ENCODE measurements at regions not wholly inside any gene's neighbourhood (a gene's known extent, or its start where the extent isn't known, plus 50 kb on each side); places are given as distances from the start of the nearest gene placed in this dataset.

GRCh38 chr5:56692359-56693219, 122.8 kb upstream of the MAP3K1 start:
- H3K36me3 Mint-ChIP-seq (ENCODE audit: insufficient read depth, unreplicated experiment): no peaks in the 10 kb centered on the region
- TF ChIP-seq, protein P1, sequence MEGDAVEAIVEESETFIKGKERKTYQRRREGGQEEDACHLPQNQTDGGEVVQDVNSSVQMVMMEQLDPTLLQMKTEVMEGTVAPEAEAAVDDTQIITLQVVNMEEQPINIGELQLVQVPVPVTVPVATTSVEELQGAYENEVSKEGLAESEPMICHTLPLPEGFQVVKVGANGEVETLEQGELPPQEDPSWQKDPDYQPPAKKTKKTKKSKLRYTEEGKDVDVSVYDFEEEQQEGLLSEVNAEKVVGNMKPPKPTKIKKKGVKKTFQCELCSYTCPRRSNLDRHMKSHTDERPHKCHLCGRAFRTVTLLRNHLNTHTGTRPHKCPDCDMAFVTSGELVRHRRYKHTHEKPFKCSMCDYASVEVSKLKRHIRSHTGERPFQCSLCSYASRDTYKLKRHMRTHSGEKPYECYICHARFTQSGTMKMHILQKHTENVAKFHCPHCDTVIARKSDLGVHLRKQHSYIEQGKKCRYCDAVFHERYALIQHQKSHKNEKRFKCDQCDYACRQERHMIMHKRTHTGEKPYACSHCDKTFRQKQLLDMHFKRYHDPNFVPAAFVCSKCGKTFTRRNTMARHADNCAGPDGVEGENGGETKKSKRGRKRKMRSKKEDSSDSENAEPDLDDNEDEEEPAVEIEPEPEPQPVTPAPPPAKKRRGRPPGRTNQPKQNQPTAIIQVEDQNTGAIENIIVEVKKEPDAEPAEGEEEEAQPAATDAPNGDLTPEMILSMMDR (IDR thresholded peaks at IDR 0.05; ENCODE audit: unreplicated experiment): no peak
- intact Hi-C loops (cut with micrococcal nuclease): no loop called here
- ChIA-PET CTCF (interaction anchor here (1.6 kb wide), 1 partner anchor 26 kb away, joined by 4 read pairs; no protein-coding TSS in a partner anchor), POLR2A (no interaction called here)
- no peak for DNase-seq (ENCODE audit: unreplicated experiment)
- no peaks in the 10 kb centered on the region for H3K9me3 Mint-ChIP-seq (ENCODE audit: unreplicated experiment)
- no TSS peak for BruUV-seq (replicated peaks)
- no peak overlapping the region for H3K4me3 Mint-ChIP-seq (ENCODE audit: unreplicated experiment)
- H3K27me3 Mint-ChIP-seq (ENCODE audit: insufficient read depth, unreplicated experiment): no peaks in the 10 kb centered on the region
- no peaks in the 10 kb centered on the region for H3K4me1 Mint-ChIP-seq (ENCODE audit: insufficient read depth, unreplicated experiment)
- no peak overlapping the region for H3K27ac Mint-ChIP-seq (ENCODE audit: low read depth, unreplicated experiment)

- Mint-ChIP-seq H3K36me3 (ENCODE audit: insufficient read depth, unreplicated experiment) (no peaks in the 10 kb centered on the region), H3K4me1 (ENCODE audit: insufficient read depth, unreplicated experiment) (no peaks in the 10 kb centered on the region), H3K4me3 (ENCODE audit: unreplicated experiment) (no peak overlapping the region), H3K27ac (ENCODE audit: low read depth, unreplicated experiment) (no peak overlapping the region), H3K9me3 (ENCODE audit: unreplicated experiment) (no peaks in the 10 kb centered on the region), H3K27me3 (ENCODE audit: insufficient read depth, unreplicated experiment) (no peaks in the 10 kb centered on the region)
- intact Hi-C loops (cut with micrococcal nuclease): no loop called here
- TF ChIP-seq, protein P1 (IDR thresholded peaks at IDR 0.05; ENCODE audit: unreplicated experiment): no peak
- ChIA-PET CTCF (no interaction called here), POLR2A (interaction anchor here (0.6 kb wide), 1 partner anchor 418 kb away, joined by 3 read pairs; no protein-coding TSS in a partner anchor)
- BruUV-seq (replicated peaks): no TSS peak
- no peak for DNase-seq (ENCODE audit: unreplicated experiment)
Measured at GRCh38 chr5:56688402-56688801, 126.9 kb upstream of the MAP3K1 start.

- DNase-seq (ENCODE audit: unreplicated experiment): no peak
- TF ChIP-seq, protein P1 (IDR thresholded peaks at IDR 0.05; ENCODE audit: unreplicated experiment): no peak
- ChIA-PET POLR2A (interaction anchor here (0.5 to 1.8 kb wide), 2 partner anchors 10 kb away, joined by 3 to 7 read pairs; no protein-coding TSS in a partner anchor), CTCF (interaction anchor here (1.2 kb wide), 1 partner anchor 10 kb away, joined by 5 read pairs; no protein-coding TSS in a partner anchor)
- Mint-ChIP-seq H3K27ac (ENCODE audit: low read depth, unreplicated experiment) (no peak overlapping the region), H3K36me3 (ENCODE audit: insufficient read depth, unreplicated experiment) (no peaks in the 10 kb centered on the region), H3K9me3 (ENCODE audit: unreplicated experiment) (no peaks in the 10 kb centered on the region), H3K4me1 (ENCODE audit: insufficient read depth, unreplicated experiment) (peaks cover 1% of the 10 kb centered on the region), H3K4me3 (ENCODE audit: unreplicated experiment) (no peak overlapping the region), H3K27me3 (ENCODE audit: insufficient read depth, unreplicated experiment) (no peaks in the 10 kb centered on the region)
- BruUV-seq (replicated peaks): no TSS peak
- intact Hi-C loops (cut with micrococcal nuclease): no loop called here
Measured at GRCh38 chr5:56686337-56687195, 128.8 kb upstream of the MAP3K1 start.

Data from MCF 10A (cell line).